ENCODE measurements at regions not wholly inside any gene's neighbourhood (a gene's known extent, or its start where the extent isn't known, plus 50 kb on each side); places are given as distances from the start of the nearest gene placed in this dataset.

GRCh38 chr20:1766731-1767130, 109.2 kb upstream of the SIRPG start:
- H3K27ac ChIP-seq (ENCODE audit: low read depth, low read length), result no peak overlapping the region
- H3K27me3 ChIP-seq (ENCODE audit: control insufficient read depth, insufficient read depth, low read length), result no peaks in the 10 kb centered on the region
- no peaks in the 10 kb centered on the region for H3K4me1 ChIP-seq (ENCODE audit: control insufficient read depth, insufficient read depth, low read length)
- H3K36me3 ChIP-seq (ENCODE audit: control insufficient read depth, insufficient read depth, low read length), result no peaks in the 10 kb centered on the region
- no peak overlapping the region for H3K9ac ChIP-seq (ENCODE audit: low read length)
- no peak overlapping the region for H3K4me3 ChIP-seq (ENCODE audit: low read length)

DNA sequence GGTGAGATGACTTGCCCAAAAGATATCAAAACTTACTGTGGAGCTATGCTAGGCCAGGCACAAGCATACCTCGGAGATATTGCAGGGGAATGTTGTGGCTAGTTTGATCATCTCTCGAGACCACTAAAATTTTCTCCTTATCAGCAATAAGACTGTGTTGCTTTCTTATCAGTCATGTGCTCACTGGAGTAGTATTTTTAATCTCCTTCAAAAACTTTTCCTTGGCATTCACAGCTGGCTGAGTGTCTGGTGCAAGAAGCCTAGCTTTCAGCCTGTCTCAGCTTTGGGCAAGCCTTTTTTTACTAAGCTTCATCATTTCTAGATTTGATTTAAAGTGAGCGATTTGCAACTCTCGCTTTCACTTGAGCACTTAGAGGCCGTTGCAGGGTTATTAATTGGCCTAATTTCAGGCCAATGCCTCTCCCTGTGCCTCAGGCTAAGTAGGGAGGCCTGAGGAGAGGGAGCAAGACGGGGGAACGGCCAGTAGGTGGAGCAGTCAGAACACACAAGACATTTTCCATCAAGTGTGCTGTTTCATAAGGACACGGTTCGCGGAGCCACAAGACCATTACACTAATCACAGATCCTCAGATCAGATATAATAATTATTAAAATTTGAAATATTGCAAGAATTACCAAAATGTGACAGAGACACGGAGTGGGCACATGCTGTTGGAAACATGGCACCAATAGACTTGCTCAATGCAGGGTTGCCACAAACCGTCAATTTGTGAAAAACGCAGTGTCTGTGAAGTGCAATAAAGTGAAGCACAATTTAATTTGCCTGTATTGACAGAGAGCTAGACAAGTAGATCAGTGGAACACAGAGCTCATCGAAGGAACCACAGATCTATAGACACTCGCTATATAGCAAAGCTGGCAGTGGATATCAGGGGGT, 106.8 kb upstream of the SIRPG start:
- no peaks in the 10 kb centered on the region for H3K4me1 ChIP-seq (ENCODE audit: control insufficient read depth, insufficient read depth, low read length)
- H3K4me3 ChIP-seq (ENCODE audit: low read length), result no peak overlapping the region
- no peak overlapping the region for H3K27ac ChIP-seq (ENCODE audit: low read depth, low read length)
- no peak overlapping the region for H3K9ac ChIP-seq (ENCODE audit: low read length)
- H3K36me3 ChIP-seq (ENCODE audit: control insufficient read depth, insufficient read depth, low read length), result no peaks in the 10 kb centered on the region
- no peaks in the 10 kb centered on the region for H3K27me3 ChIP-seq (ENCODE audit: control insufficient read depth, insufficient read depth, low read length)

DNA sequence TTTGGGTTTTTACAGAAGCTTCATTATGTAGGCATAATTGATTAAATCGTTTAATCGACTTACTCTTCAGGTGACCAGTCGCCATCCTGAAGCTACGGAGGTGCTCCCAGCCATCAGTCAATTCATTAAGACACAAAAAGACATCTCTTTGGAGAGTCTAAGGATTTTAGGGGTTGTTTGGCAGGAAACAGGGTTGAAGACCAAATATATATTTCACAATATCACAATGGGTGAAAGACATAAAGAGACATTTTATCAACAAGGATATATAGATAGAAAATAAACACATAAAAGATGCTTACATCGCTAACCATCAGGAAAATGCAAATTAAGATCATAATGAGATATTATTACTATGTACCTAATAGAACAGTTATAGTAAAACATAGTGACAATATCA, 104.0 kb upstream of the SIRPG start:
- H3K27me3 ChIP-seq (ENCODE audit: control insufficient read depth, insufficient read depth, low read length), result no peaks in the 10 kb centered on the region
- no peaks in the 10 kb centered on the region for H3K4me1 ChIP-seq (ENCODE audit: control insufficient read depth, insufficient read depth, low read length)
- H3K36me3 ChIP-seq (ENCODE audit: control insufficient read depth, insufficient read depth, low read length), result no peaks in the 10 kb centered on the region
- no peak overlapping the region for H3K4me3 ChIP-seq (ENCODE audit: low read length)
- H3K27ac ChIP-seq (ENCODE audit: low read depth, low read length), result no peak overlapping the region
- no peak overlapping the region for H3K9ac ChIP-seq (ENCODE audit: low read length)

DNA sequence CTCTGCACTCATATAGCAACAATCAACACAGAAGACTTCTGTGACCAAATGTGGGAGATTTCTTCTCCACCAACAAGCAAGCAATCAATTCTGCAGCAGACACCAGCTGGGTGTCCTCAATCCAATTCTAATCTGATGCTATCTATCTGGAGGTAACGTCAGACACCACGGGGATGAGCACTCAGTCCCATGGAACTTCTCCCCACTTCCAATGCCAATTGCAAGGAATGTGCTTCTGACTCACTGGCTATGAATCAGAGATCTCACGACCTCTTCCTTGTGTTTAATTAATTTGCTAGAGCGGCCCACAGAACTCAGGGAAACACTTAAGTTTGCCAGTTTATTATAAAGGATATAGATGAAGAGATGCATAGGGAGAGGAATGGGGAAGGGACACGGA, 103.5 kb upstream of the SIRPG start:
- Histone ChIP-seq H3K9ac (ENCODE audit: low read length) (no peak overlapping the region), H3K27me3 (ENCODE audit: control insufficient read depth, insufficient read depth, low read length) (no peaks in the 10 kb centered on the region), H3K27ac (ENCODE audit: low read depth, low read length) (no peak overlapping the region), H3K36me3 (ENCODE audit: control insufficient read depth, insufficient read depth, low read length) (no peaks in the 10 kb centered on the region), H3K4me1 (ENCODE audit: control insufficient read depth, insufficient read depth, low read length) (no peaks in the 10 kb centered on the region), H3K4me3 (ENCODE audit: low read length) (no peak overlapping the region)

DNA sequence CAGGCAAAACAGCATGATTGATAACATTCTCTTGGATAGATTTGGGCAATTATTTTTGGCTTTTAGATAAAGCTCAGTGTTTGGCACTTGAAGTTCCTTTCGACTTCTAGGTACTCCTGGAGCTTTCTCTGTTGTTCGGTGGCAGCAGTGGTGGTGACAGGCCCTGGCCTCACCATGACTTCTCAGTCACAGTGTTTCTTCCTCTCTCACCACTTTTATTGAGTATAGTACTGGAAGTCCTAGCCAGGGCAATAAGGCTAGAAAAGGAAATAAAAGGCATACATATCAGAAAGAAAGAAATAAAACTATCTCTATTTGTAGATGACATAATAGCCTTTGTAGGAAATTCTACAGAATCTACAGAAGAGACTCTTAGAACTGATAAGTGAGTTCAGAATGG, 101.2 kb upstream of the SIRPG start:
- H3K27me3 ChIP-seq (ENCODE audit: control insufficient read depth, insufficient read depth, low read length), result no peaks in the 10 kb centered on the region
- H3K4me1 ChIP-seq (ENCODE audit: control insufficient read depth, insufficient read depth, low read length), result no peaks in the 10 kb centered on the region
- H3K36me3 ChIP-seq (ENCODE audit: control insufficient read depth, insufficient read depth, low read length), result no peaks in the 10 kb centered on the region
- H3K27ac ChIP-seq (ENCODE audit: low read depth, low read length), result no peak overlapping the region
- no peak overlapping the region for H3K9ac ChIP-seq (ENCODE audit: low read length)
- no peak overlapping the region for H3K4me3 ChIP-seq (ENCODE audit: low read length)

- Histone ChIP-seq H3K9ac (ENCODE audit: low read length) (no peak overlapping the region), H3K27ac (ENCODE audit: low read depth, low read length) (no peak overlapping the region), H3K36me3 (ENCODE audit: control insufficient read depth, insufficient read depth, low read length) (no peaks in the 10 kb centered on the region), H3K27me3 (ENCODE audit: control insufficient read depth, insufficient read depth, low read length) (no peaks in the 10 kb centered on the region), H3K4me1 (ENCODE audit: control insufficient read depth, insufficient read depth, low read length) (no peaks in the 10 kb centered on the region), H3K4me3 (ENCODE audit: low read length) (no peak overlapping the region)
These were observed 100.3 kb upstream of the SIRPG start for GRCh38 chr20:1757606-1758512.

DNA sequence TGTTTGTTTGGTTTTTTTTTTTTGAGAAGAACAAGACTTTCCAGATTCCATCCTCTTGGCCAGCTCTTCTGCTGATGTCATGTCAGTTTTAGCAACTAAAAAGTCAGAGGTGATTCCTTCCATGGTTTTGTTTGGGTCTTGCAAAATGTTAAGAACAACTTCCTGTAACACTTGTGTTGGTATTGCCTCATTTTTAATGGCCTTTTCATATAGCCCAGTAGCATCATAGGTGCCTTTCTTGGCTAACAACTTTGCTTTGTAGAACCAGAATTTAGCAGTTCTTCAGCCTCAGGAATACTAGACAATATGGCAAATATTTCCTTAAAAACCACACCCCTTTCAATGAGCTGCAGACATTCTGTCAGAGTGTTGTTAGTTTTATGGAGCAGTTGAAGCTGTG, 99.5 kb upstream of the SIRPG start:
- Histone ChIP-seq H3K27ac (ENCODE audit: low read depth, low read length) (no peak overlapping the region), H3K27me3 (ENCODE audit: control insufficient read depth, insufficient read depth, low read length) (no peaks in the 10 kb centered on the region), H3K4me3 (ENCODE audit: low read length) (no peak overlapping the region), H3K9ac (ENCODE audit: low read length) (no peak overlapping the region), H3K4me1 (ENCODE audit: control insufficient read depth, insufficient read depth, low read length) (no peaks in the 10 kb centered on the region), H3K36me3 (ENCODE audit: control insufficient read depth, insufficient read depth, low read length) (no peaks in the 10 kb centered on the region)

GRCh38 chr20:1754749-1755148, 97.2 kb upstream of the SIRPG start:
- no peaks in the 10 kb centered on the region for H3K36me3 ChIP-seq (ENCODE audit: control insufficient read depth, insufficient read depth, low read length)
- no peaks in the 10 kb centered on the region for H3K27me3 ChIP-seq (ENCODE audit: control insufficient read depth, insufficient read depth, low read length)
- H3K27ac ChIP-seq (ENCODE audit: low read depth, low read length), result no peak overlapping the region
- no peak overlapping the region for H3K4me3 ChIP-seq (ENCODE audit: low read length)
- H3K4me1 ChIP-seq (ENCODE audit: control insufficient read depth, insufficient read depth, low read length), result no peaks in the 10 kb centered on the region
- H3K9ac ChIP-seq (ENCODE audit: low read length), result no peak overlapping the region

DNA sequence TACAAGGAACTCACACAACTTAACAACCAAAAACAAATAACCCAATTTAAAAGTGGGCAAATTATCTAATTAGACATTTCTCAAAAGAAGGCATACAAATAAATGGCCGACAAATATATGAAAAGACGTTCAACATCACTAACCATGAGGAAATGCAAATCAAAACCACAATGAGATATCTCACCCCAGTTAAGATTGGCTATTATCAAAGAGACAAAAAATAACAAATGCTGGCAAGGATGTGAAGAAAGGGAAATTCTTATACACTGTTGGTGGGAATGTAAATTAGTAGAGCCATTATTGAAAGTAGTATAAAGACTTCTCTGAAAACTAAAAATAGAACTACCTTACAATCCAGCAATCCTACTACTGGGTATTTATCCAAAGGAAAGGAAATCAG, 96.7 kb upstream of the SIRPG start:
- Histone ChIP-seq H3K36me3 (ENCODE audit: control insufficient read depth, insufficient read depth, low read length) (no peaks in the 10 kb centered on the region), H3K9ac (ENCODE audit: low read length) (no peak overlapping the region), H3K4me3 (ENCODE audit: low read length) (no peak overlapping the region), H3K27ac (ENCODE audit: low read depth, low read length) (no peak overlapping the region), H3K27me3 (ENCODE audit: control insufficient read depth, insufficient read depth, low read length) (no peaks in the 10 kb centered on the region), H3K4me1 (ENCODE audit: control insufficient read depth, insufficient read depth, low read length) (no peaks in the 10 kb centered on the region)

- Histone ChIP-seq H3K4me3 (ENCODE audit: low read length) (no peak overlapping the region), H3K9ac (ENCODE audit: low read length) (no peak overlapping the region), H3K4me1 (ENCODE audit: control insufficient read depth, insufficient read depth, low read length) (no peaks in the 10 kb centered on the region), H3K27me3 (ENCODE audit: control insufficient read depth, insufficient read depth, low read length) (no peaks in the 10 kb centered on the region), H3K27ac (ENCODE audit: low read depth, low read length) (no peak overlapping the region), H3K36me3 (ENCODE audit: control insufficient read depth, insufficient read depth, low read length) (no peaks in the 10 kb centered on the region)
These were observed 94.5 kb upstream of the SIRPG start for GRCh38 chr20:1752045-1752444.

DNA sequence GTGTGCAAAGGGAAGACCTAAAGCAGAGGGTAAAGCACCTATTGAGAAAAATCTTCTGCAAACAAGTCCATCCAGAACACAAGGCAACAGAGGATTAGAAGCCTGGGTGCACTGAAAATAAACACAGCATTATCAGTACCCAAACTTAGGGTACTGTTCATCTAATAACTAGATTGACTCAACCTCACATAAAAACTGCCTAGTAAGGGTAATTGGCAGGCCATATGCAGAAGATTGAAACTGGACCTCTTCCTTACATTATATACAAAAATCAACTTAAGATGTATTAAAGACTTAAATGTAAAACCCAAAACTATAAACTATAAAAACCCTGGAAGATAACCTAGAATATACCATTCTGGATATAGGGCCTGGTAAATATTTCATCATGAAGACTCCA, 91.2 kb upstream of the SIRPG start:
- Histone ChIP-seq H3K4me1 (ENCODE audit: control insufficient read depth, insufficient read depth, low read length) (no peaks in the 10 kb centered on the region), H3K4me3 (ENCODE audit: low read length) (no peak overlapping the region), H3K27ac (ENCODE audit: low read depth, low read length) (no peak overlapping the region), H3K27me3 (ENCODE audit: control insufficient read depth, insufficient read depth, low read length) (no peaks in the 10 kb centered on the region), H3K36me3 (ENCODE audit: control insufficient read depth, insufficient read depth, low read length) (no peaks in the 10 kb centered on the region), H3K9ac (ENCODE audit: low read length) (no peak overlapping the region)

- Histone ChIP-seq H3K9ac (ENCODE audit: low read length) (no peak overlapping the region), H3K27me3 (ENCODE audit: control insufficient read depth, insufficient read depth, low read length) (no peaks in the 10 kb centered on the region), H3K27ac (ENCODE audit: low read depth, low read length) (no peak overlapping the region), H3K36me3 (ENCODE audit: control insufficient read depth, insufficient read depth, low read length) (no peaks in the 10 kb centered on the region), H3K4me3 (ENCODE audit: low read length) (no peak overlapping the region), H3K4me1 (ENCODE audit: control insufficient read depth, insufficient read depth, low read length) (no peaks in the 10 kb centered on the region)
These were observed 90.5 kb upstream of the SIRPG start for GRCh38 chr20:1747953-1748577.
